Epithelial cell of esophagus (primary cell): ENCODE measurements at regions not wholly inside any gene's neighbourhood (a gene's known extent, or its start where the extent isn't known, plus 50 kb on each side); places are given as distances from the start of the nearest gene placed in this dataset.

Experiments used
- DNase-seq: peaks from one replicate; pipeline ENCODE4 v3.0.0; 2010; ENCODE audit warnings: low read depth
- H3K4me3 ChIP-seq: 2 replicates; pipeline ENCODE4 v1.5.1; 2011; ENCODE audit warnings: mild to moderate bottlenecking, low read length, control low read depth
- CTCF ChIP-seq: IDR thresholded peaks from 2 replicates; pipeline ENCODE4 v1.5.1; 2011; ENCODE audit warnings: low read depth, mild to moderate bottlenecking, low read length, control low read depth, inconsistent platforms; ENCODE audit not compliant: insufficient read depth; ENCODE audit errors: missing control alignments

DNA sequence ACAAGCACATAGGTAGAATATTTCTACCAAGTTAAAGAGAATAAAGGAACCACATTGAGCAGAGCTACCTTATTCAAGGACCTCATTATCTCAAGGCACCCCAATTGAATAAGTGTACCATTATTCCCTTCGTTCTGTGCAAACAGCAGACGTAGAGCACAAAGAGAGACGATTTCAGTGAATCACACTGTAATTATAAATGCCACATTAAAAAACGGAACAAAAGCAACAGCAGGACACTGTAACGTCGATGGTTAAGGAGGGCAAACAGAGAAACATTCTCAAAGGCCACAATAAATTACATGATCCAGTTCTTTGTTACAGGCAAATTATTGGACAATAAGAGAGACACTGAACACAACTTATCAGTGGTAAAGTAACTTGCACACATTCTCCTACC is 644.1 kb upstream of the TENM3 start:
- no peak for DNase-seq
- TF ChIP-seq CTCF = no peak
- no peak overlapping the region for H3K4me3 ChIP-seq

DNA sequence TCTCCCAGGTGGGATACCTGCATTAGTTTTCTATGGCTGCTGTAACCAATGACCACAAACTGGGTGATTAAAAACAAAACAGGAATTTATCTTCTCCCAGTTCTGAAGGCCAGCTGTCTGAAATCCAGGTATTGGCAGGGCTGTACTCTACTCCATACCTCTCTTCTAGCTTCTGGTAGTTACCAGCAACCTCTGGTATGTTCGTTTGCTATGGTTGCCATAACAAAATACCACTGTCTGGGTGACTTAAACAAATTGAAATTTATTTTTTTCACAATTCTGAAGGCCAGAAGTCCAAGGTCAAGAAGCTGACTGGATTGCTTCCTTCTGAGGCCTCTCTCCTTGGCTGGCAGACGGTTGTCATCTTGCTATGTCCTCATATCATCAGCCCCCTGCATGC is 642.1 kb upstream of the TENM3 start:
- no peak for DNase-seq
- TF ChIP-seq CTCF = no peak
- no peak overlapping the region for H3K4me3 ChIP-seq

DNA sequence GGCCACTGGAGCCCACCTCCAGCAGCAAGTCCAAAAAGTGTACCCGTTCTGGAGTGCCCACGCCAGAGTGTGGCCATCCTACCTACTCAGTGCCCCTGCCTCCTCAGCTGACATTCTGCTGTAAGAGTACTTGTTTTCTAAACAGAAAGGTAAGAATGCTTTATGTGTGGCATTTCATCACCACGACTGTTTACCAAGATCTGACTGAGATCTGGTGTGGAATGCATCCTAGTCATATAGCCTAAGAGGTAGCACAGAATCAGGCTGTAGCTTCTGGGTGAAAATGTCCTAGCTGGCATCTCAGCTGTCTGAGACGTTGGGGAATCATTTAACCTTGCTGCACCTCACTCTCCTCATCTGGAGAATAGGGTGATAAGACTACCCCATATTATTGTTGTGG is 638.7 kb upstream of the TENM3 start:
- TF ChIP-seq CTCF = no peak
- H3K4me3 ChIP-seq = no peak overlapping the region
- peak; percentile 1 for DNase-seq

GRCh38 chr4:181606300-181606699 is 636.9 kb upstream of the TENM3 start:
- no peak for TF ChIP-seq CTCF
- DNase-seq = no peak
- no peak overlapping the region for H3K4me3 ChIP-seq

GRCh38 chr4:181608181-181608580 is 635.0 kb upstream of the TENM3 start:
- no peak for TF ChIP-seq CTCF
- H3K4me3 ChIP-seq = no peak overlapping the region

DNA sequence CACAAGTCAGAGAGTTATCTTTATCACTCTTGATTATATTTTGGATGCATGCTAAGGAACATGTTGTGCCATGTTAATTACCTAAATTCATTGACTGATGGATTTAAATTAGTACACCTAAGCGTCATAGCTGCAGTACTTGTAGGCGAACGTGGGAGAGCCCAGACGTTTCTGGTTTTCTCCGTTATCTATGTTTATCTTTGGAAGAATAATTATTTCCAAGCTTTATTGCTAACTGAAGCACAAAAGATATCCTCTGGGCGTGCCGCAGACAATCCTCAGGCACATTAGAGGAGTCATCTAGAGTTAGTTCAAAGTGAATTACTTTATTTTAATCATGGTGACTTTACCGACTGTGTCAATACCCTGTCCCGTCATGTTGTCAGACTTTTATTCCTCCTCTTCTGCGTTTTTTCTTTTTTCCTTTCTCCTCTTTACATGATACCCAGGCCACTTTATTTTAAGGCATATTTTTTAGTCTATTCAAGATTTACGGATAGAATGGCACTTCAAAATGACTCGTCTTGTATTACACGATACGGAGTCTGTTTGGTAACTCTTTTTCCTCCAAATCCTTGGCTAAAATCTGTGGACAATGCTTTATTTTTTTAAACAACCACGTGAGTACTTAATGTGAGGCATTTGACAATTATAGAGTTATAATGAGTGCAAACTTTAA is 632.0 kb upstream of the TENM3 start:
- H3K4me3 ChIP-seq = no peak overlapping the region
- no peak for TF ChIP-seq CTCF
- DNase-seq = no peak

More at GRCh38 chr4:181608181-181608580, 635.0 kb upstream of the TENM3 start:
- no peak for DNase-seq

- TF ChIP-seq CTCF = no peak
- no peak overlapping the region for H3K4me3 ChIP-seq
- DNase-seq = no peak
Measured at GRCh38 chr4:181611946-181612600, 631.1 kb upstream of the TENM3 start.
